ENCODE measurements at regions not wholly inside any gene's neighbourhood (a gene's known extent, or its start where the extent isn't known, plus 50 kb on each side); places are given as distances from the start of the nearest gene placed in this dataset.

DNA sequence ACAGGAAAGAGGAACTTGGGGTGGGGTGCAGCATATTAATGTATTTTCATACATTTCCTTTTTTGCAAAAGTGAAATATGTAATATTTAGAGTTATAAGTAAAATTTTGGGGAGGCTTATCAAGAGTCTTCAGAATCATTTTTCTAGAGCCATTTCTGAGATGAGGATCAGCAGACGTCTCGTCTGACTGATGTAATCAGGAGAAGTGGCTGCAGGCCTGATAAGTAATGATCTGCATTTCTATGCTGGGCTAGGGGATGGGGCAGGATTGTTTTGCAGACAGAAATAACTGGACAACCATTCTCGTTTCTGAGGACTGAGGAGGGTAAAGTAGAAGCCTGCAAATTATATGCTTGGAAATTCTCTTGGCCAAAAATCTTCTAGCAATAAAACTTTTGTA lies 89.2 kb upstream of the ARGLU1 start:
- no peak overlapping the region for H3K4me3 ChIP-seq (ENCODE audit: low read depth, low read length, poor library complexity, severe bottlenecking)
- BruUV-seq (replicated peaks) = no TSS peak
- intact Hi-C loops (cut with micrococcal nuclease; ENCODE audit: unreplicated experiment) = no loop called here
- no peak for DNase-seq (ENCODE audit: low spot score)
- TF ChIP-seq EZH2 (IDR thresholded peaks at IDR 0.05; ENCODE audit: borderline replicate concordance, low read depth, low read length, poor library complexity, severe bottlenecking) = no peak
- TF ChIP-seq, protein P1, sequence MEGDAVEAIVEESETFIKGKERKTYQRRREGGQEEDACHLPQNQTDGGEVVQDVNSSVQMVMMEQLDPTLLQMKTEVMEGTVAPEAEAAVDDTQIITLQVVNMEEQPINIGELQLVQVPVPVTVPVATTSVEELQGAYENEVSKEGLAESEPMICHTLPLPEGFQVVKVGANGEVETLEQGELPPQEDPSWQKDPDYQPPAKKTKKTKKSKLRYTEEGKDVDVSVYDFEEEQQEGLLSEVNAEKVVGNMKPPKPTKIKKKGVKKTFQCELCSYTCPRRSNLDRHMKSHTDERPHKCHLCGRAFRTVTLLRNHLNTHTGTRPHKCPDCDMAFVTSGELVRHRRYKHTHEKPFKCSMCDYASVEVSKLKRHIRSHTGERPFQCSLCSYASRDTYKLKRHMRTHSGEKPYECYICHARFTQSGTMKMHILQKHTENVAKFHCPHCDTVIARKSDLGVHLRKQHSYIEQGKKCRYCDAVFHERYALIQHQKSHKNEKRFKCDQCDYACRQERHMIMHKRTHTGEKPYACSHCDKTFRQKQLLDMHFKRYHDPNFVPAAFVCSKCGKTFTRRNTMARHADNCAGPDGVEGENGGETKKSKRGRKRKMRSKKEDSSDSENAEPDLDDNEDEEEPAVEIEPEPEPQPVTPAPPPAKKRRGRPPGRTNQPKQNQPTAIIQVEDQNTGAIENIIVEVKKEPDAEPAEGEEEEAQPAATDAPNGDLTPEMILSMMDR (conservative IDR thresholded peaks at IDR 0.05; ENCODE audit: low read depth, low read length) = no peak
- H3K36me3 ChIP-seq (ENCODE audit: insufficient read depth, low read length, poor library complexity, severe bottlenecking) = no peaks in the 10 kb centered on the region
- H3K27me3 ChIP-seq (replicated peaks; ENCODE audit: insufficient read depth, low read depth, low read length, poor library complexity) = peaks cover 4% of the 10 kb centered on the region
- CTCF ChIA-PET = no interaction called here
- H3K27ac ChIP-seq (ENCODE audit: low read depth, low read length, poor library complexity, severe bottlenecking) = no peak overlapping the region
- POLR2A ChIA-PET (ENCODE audit: low non-redundant PET) = interaction anchor here (0.6 kb wide), 1 partner anchor 62 kb away, joined by 5 read pairs; no protein-coding TSS in a partner anchor
- H3K4me1 ChIP-seq (ENCODE audit: insufficient read depth, low read length, poor library complexity, severe bottlenecking) = peaks cover 16% of the 10 kb centered on the region
- H3K9me3 ChIP-seq (ENCODE audit: low read depth, low read length, poor library complexity, severe bottlenecking) = no peaks in the 10 kb centered on the region

DNA sequence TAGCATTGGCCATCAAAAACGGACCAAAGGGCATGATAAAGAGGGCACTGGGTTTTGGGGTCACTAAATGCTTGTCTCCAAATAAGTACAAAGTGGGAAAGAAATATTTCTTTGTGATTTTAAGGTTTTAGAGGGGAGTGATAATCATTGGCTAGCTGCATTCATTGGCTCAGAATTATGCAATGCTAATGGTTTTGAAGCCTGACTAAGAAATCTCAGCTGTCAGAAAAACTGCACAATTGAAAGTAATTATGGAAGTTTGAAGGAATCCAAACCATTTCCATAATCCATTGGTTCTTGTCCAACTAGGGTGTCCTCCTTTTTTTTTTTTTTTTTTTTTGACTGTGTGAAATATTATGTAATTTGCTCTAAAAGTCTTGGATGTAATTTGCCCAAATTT lies 88.2 kb upstream of the ARGLU1 start:
- BruUV-seq (replicated peaks) = no TSS peak
- POLR2A ChIA-PET (ENCODE audit: low non-redundant PET) = no interaction called here

DNA sequence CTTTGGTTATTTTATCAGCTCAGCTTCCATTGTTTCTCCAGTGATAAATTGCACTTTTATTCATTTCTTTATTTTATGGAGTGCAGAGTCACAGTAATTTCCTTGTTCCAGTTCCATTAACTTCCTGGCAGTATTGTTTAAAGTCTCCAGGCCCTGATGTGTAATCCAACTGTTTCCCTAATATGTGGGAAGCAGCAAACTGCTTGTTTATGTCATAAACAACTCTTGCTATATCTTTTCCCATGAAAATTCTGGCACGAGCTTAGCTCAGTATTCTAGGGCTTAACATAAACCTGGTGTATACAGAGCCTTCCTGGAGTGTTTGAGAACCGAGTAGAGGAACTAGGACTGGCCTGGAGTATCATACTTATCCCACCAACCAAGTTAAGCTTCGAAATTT lies 83.5 kb upstream of the ARGLU1 start:
- POLR2A ChIA-PET (ENCODE audit: low non-redundant PET) = no interaction called here
- DNase-seq (ENCODE audit: low spot score) = no peak

More for the DNA sequence above, 88.2 kb upstream of the ARGLU1 start:
- Histone ChIP-seq H3K27ac (ENCODE audit: low read depth, low read length, poor library complexity, severe bottlenecking) (no peak overlapping the region), H3K4me3 (ENCODE audit: low read depth, low read length, poor library complexity, severe bottlenecking) (no peak overlapping the region), H3K4me1 (ENCODE audit: insufficient read depth, low read length, poor library complexity, severe bottlenecking) (peaks cover 16% of the 10 kb centered on the region), H3K36me3 (ENCODE audit: insufficient read depth, low read length, poor library complexity, severe bottlenecking) (no peaks in the 10 kb centered on the region), H3K27me3 (replicated peaks; ENCODE audit: insufficient read depth, low read depth, low read length, poor library complexity) (no peaks in the 10 kb centered on the region), H3K9me3 (ENCODE audit: low read depth, low read length, poor library complexity, severe bottlenecking) (no peaks in the 10 kb centered on the region)
- CTCF ChIA-PET = no interaction called here
- TF ChIP-seq, protein P1 (conservative IDR thresholded peaks at IDR 0.05; ENCODE audit: low read depth, low read length) = no peak
- TF ChIP-seq EZH2 (IDR thresholded peaks at IDR 0.05; ENCODE audit: borderline replicate concordance, low read depth, low read length, poor library complexity, severe bottlenecking) = no peak
- peak; percentile 37 for DNase-seq (ENCODE audit: low spot score)
- intact Hi-C loops (cut with micrococcal nuclease; ENCODE audit: unreplicated experiment) = no loop called here

More for the DNA sequence above, 83.5 kb upstream of the ARGLU1 start:
- CTCF ChIA-PET = no interaction called here
- TF ChIP-seq EZH2 (IDR thresholded peaks at IDR 0.05; ENCODE audit: borderline replicate concordance, low read depth, low read length, poor library complexity, severe bottlenecking) = no peak
- TF ChIP-seq, protein P1 (conservative IDR thresholded peaks at IDR 0.05; ENCODE audit: low read depth, low read length) = no peak
- H3K4me1 ChIP-seq (ENCODE audit: insufficient read depth, low read length, poor library complexity, severe bottlenecking) = peaks cover 1% of the 10 kb centered on the region
- H3K27ac ChIP-seq (ENCODE audit: low read depth, low read length, poor library complexity, severe bottlenecking) = no peak overlapping the region
- H3K4me3 ChIP-seq (ENCODE audit: low read depth, low read length, poor library complexity, severe bottlenecking) = no peak overlapping the region
- H3K36me3 ChIP-seq (ENCODE audit: insufficient read depth, low read length, poor library complexity, severe bottlenecking) = no peaks in the 10 kb centered on the region
- intact Hi-C loops (cut with micrococcal nuclease; ENCODE audit: unreplicated experiment) = no loop called here
- no peaks in the 10 kb centered on the region for H3K9me3 ChIP-seq (ENCODE audit: low read depth, low read length, poor library complexity, severe bottlenecking)
- no TSS peak for BruUV-seq (replicated peaks)
- H3K27me3 ChIP-seq (replicated peaks; ENCODE audit: insufficient read depth, low read depth, low read length, poor library complexity) = peaks cover 1% of the 10 kb centered on the region

All from A673 (cell line).